ENCODE measurements at regions not wholly inside any gene's neighbourhood (a gene's known extent, or its start where the extent isn't known, plus 50 kb on each side); places are given as distances from the start of the nearest gene placed in this dataset.
"Not testable (repeated sequence)": the region's sequence is repeated elsewhere in the genome, so short reads cannot be mapped to it uniquely, and the experiment has no call there.

DNA sequence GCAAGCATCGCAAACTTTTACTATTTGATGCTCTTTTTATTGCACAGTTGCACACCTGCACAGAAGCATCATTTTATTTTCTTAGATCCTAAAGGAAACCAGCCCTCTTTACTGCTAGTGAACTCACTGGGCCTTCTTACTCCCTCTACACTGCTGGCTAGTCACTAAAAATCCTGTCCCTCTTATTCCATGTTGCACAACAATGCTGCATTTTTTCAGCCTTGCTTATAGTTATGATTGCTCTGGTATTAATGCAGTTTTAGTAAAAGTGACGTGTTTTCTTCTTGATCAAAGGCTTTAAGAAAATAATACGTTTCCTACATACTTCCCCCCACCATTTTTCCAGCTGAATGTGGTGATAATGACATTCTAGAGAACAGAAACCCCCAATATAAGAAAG lies 132.9 kb upstream of the FAM3C start:
- no peak for DNase-seq (ENCODE audit: low spot score)
- no peaks in the 10 kb centered on the region for H3K27me3 ChIP-seq (replicated peaks; ENCODE audit: insufficient read depth)
- no peaks in the 10 kb centered on the region for H3K36me3 ChIP-seq
- no peaks in the 10 kb centered on the region for H3K4me1 ChIP-seq (replicated peaks)
- WGBS, result 61% methylated on average over 3 of the region's 3 CpGs
- TF ChIP-seq POLR2A (IDR thresholded peaks at IDR 0.05) (no peak), POLR2AphosphoS5 (IDR thresholded peaks at IDR 0.05) (no peak)
- TF ChIP-seq, protein P1, sequence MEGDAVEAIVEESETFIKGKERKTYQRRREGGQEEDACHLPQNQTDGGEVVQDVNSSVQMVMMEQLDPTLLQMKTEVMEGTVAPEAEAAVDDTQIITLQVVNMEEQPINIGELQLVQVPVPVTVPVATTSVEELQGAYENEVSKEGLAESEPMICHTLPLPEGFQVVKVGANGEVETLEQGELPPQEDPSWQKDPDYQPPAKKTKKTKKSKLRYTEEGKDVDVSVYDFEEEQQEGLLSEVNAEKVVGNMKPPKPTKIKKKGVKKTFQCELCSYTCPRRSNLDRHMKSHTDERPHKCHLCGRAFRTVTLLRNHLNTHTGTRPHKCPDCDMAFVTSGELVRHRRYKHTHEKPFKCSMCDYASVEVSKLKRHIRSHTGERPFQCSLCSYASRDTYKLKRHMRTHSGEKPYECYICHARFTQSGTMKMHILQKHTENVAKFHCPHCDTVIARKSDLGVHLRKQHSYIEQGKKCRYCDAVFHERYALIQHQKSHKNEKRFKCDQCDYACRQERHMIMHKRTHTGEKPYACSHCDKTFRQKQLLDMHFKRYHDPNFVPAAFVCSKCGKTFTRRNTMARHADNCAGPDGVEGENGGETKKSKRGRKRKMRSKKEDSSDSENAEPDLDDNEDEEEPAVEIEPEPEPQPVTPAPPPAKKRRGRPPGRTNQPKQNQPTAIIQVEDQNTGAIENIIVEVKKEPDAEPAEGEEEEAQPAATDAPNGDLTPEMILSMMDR (IDR thresholded peaks at IDR 0.05), result no peak
- intact Hi-C loops (cut with DNase I), result no loop called here
- no peaks in the 10 kb centered on the region for H3K9me3 ChIP-seq
- H3K4me3 ChIP-seq, result no peak overlapping the region
- no peak overlapping the region for H3K27ac ChIP-seq

DNA sequence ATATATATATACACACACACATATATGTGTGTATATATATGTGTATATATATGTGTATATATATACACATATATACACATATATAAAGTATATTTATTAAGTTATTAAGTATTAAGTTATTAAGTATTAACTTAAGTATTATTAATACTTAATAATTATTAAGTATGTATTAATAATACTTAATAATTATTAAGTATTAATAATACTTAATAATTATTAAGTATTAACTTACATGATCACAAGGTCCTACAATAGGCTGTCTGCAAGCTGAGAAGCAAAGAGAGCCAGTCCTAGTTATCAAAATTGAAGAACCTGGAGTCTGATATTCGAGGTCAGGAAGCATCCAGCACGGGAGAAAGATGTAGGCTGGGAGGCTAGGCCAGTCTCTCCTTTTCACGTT lies 130.1 kb upstream of the FAM3C start:
- H3K27me3 ChIP-seq (replicated peaks; ENCODE audit: insufficient read depth); H3K4me3 ChIP-seq; H3K9me3 ChIP-seq; H3K36me3 ChIP-seq; intact Hi-C loops (cut with DNase I); DNase-seq (ENCODE audit: low spot score); H3K27ac ChIP-seq; H3K4me1 ChIP-seq (replicated peaks): not testable (repeated sequence)
- 77% methylated on average over 3 of the region's 3 CpGs for WGBS

DNA sequence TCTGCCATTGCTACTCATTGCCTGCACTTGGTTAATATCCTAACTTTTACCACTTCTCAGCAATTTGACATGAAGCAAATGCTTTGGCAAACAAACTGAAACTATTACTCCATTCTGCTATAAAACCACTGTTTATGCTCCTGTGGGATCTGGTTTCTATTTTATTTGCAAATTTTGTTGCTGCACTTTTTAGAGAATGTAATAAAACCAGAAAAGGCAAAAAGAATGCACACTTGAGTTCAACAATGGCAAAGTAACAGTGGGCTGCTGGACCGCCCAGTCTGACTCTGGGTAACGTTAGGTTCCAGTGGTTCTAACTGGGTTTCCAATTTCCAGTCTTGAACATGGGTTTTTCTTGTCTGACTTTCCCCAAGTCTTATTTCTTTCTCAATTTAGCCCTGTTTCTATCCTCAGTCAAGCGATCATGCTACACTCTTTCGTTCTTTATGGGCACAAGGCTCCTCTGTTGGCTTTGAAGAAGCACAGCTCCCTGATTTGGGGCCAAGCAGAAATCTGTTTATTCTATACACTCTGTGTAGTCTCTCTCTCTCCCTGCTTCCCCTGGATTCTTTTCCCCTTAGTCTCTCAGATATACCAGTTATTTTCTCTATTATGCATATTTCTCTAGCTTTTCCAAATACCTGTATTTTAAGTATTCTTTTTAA lies 129.2 kb upstream of the FAM3C start:
- H3K27me3 ChIP-seq (replicated peaks; ENCODE audit: insufficient read depth), result no peaks in the 10 kb centered on the region
- no peaks in the 10 kb centered on the region for H3K9me3 ChIP-seq
- no peak overlapping the region for H3K27ac ChIP-seq
- TF ChIP-seq, protein P1 (IDR thresholded peaks at IDR 0.05), result no peak
- TF ChIP-seq POLR2A (IDR thresholded peaks at IDR 0.05) (no peak), POLR2AphosphoS5 (IDR thresholded peaks at IDR 0.05) (no peak)
- H3K36me3 ChIP-seq, result no peaks in the 10 kb centered on the region
- no peak overlapping the region for H3K4me3 ChIP-seq
- no peak for DNase-seq (ENCODE audit: low spot score)
- H3K4me1 ChIP-seq (replicated peaks), result no peaks in the 10 kb centered on the region
- 36% methylated on average over 4 of the region's 4 CpGs for WGBS
- intact Hi-C loops (cut with DNase I), result no loop called here

DNA sequence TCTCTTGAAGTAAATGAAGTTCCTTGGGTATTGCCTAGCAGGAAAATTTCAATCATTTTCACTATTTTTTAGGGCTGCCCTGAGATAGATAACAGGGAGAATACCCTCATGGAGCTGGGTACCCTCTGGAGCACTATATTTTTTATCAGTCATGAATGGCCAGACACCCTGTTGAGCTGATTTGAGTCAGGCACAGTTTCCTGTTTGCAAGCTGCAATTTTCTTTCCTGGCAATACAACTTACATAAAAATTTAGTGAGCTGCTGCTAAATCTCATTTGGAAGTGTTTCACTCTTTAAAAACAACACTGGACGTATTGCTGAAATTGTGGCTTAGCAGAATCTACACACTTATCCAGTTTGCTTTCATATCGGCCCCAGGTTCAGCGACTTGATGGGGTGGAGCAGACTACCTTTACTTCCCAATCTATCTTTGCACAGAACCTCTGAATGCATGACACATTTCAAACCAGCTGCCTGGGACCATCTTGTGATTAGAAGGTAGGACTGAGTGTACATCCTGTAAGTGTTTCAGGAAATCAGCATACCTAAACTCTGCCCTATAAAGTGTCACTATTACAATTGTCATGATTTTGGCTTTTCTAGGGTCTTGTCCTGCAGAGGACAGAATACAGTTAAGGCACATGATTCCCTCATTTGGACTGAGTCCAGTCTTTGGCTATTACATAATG lies 125.7 kb upstream of the FAM3C start:
- Histone ChIP-seq H3K36me3 (no peaks in the 10 kb centered on the region), H3K9me3 (no peaks in the 10 kb centered on the region), H3K27me3 (replicated peaks; ENCODE audit: insufficient read depth) (no peaks in the 10 kb centered on the region), H3K27ac (no peak overlapping the region), H3K4me1 (replicated peaks) (no peaks in the 10 kb centered on the region), H3K4me3 (no peak overlapping the region)
- intact Hi-C loops (cut with DNase I), result no loop called here
- no peak for DNase-seq (ENCODE audit: low spot score)
- TF ChIP-seq POLR2A (IDR thresholded peaks at IDR 0.05) (no peak), POLR2AphosphoS5 (IDR thresholded peaks at IDR 0.05) (no peak)
- TF ChIP-seq, protein P1 (IDR thresholded peaks at IDR 0.05), result no peak
- WGBS, result 86% methylated on average over 3 of the region's 3 CpGs

DNA sequence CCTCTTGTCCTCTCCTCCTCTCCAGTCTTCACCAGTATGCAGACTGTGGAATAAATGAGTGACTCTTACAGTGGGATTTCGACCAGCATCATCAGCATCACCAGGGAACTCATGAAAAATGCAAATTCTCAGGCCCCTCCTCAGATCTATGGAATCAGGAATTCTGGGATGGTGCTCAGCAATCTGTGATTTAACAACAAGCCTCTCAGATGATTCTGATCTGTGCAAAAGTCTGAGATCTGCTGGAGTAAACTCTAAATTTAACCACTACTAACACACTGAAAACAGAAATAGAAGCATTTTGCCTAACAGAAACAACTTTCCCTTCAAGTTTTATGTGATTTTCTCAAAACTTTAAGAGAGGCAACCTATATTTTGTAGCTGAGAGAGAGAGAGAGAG lies 124.8 kb upstream of the FAM3C start:
- H3K4me3 ChIP-seq, result no peak overlapping the region
- 96% methylated on average over 1 of the region's 1 CpG for WGBS
- no peak overlapping the region for H3K27ac ChIP-seq
- no peaks in the 10 kb centered on the region for H3K36me3 ChIP-seq
- no peak for DNase-seq (ENCODE audit: low spot score)
- H3K27me3 ChIP-seq (replicated peaks; ENCODE audit: insufficient read depth), result no peaks in the 10 kb centered on the region
- H3K4me1 ChIP-seq (replicated peaks), result no peaks in the 10 kb centered on the region
- no peak for TF ChIP-seq POLR2A (IDR thresholded peaks at IDR 0.05)
- no peak for TF ChIP-seq POLR2AphosphoS5 (IDR thresholded peaks at IDR 0.05)
- TF ChIP-seq, protein P1 (IDR thresholded peaks at IDR 0.05), result no peak
- intact Hi-C loops (cut with DNase I), result no loop called here
- H3K9me3 ChIP-seq, result no peaks in the 10 kb centered on the region
